ENCODE measurements at regions not wholly inside any gene's neighbourhood (a gene's known extent, or its start where the extent isn't known, plus 50 kb on each side); places are given as distances from the start of the nearest gene placed in this dataset.
"Not testable (repeated sequence)": the region's sequence is repeated elsewhere in the genome, so short reads cannot be mapped to it uniquely, and the experiment has no call there.

DNA sequence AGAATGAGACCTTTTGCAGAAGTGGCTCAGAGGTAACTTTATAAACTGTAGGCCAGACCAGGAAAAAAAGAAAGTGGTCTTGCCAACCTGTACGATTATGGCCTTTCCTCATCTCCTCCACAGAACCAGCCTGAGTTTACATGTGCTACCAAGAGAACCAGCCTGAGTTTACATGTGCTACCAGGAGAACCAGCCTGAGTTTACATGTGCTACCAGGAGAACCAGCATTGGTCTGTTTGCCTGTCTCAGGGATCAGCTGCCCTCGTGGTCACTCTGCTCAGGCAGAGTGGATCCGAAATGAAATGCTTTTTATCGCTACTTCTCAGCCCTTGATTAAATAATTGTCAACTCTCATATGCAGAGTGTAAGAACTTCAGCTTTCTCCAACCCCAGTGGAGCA, 209.9 kb downstream of the SUCLG1 start:
- Histone ChIP-seq H3K27me3 (replicated peaks; ENCODE audit: control insufficient read depth, insufficient read depth, low read length) (no peaks in the 10 kb centered on the region), H3K9me3 (ENCODE audit: control insufficient read depth, low read length) (no peaks in the 10 kb centered on the region), H3K9ac (ENCODE audit: low read length) (no peak overlapping the region), H3K36me3 (ENCODE audit: control insufficient read depth, insufficient read depth, low read length, severe bottlenecking) (no peaks in the 10 kb centered on the region), H3K4me1 (ENCODE audit: control insufficient read depth, insufficient read depth, low read length) (no peaks in the 10 kb centered on the region), H3K4me3 (ENCODE audit: low read length) (no peak overlapping the region)
- DNase-seq (ENCODE audit: low read depth): no peak

GRCh38 chr2:84247532-84247931, 211.5 kb downstream of the SUCLG1 start:
- no peak overlapping the region for H3K4me3 ChIP-seq (ENCODE audit: low read length)
- no peaks in the 10 kb centered on the region for H3K27me3 ChIP-seq (replicated peaks; ENCODE audit: control insufficient read depth, insufficient read depth, low read length)
- H3K4me1 ChIP-seq (ENCODE audit: control insufficient read depth, insufficient read depth, low read length): no peaks in the 10 kb centered on the region
- no peak for DNase-seq (ENCODE audit: low read depth)
- no peak overlapping the region for H3K9ac ChIP-seq (ENCODE audit: low read length)
- H3K36me3 ChIP-seq (ENCODE audit: control insufficient read depth, insufficient read depth, low read length, severe bottlenecking): no peaks in the 10 kb centered on the region
- no peaks in the 10 kb centered on the region for H3K9me3 ChIP-seq (ENCODE audit: control insufficient read depth, low read length)

DNA sequence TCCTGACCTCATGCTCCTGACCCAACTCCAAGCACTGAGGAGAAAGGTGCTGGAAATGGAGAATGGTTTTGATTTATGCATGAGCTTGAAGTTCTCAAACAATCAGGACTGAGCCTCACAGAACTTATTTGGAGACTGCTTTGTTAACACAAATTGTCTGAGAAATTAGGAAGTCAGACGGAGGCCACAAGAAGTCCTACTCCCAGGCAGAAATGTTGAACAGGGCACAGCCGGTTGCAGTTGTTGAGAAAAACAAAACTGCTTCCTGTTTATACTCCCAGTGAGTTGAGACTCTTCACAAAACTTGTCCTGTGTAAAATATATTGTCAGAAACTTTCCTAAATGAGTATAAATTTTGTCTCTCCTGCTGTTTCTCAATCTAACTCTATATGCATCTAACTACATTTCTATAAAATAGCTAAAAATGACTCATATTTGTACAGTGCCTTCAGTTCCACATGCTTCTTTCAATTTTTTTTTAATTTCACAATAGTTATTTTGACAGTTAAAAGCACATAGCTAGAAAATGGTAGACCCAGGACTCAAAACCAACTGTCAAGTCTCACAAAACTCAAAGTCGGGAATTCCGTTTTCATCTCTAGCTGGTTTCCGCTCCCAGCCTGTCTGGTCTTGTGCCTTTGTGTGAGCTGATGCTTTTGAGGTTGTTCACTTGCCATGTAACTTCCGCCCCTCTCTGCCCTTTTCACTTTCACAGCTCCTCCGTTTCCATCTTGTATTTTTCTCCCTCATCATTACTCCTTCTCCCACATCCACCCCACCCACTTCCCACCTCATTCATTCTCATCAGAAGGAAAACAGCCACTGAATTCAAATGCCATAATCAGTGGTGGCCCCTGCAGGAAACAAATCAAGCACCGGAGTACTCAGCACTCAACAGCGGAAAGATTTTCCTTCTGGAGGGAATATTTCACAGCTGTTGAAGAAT, 215.0 kb downstream of the SUCLG1 start:
- no peaks in the 10 kb centered on the region for H3K27me3 ChIP-seq (replicated peaks; ENCODE audit: control insufficient read depth, insufficient read depth, low read length)
- DNase-seq (ENCODE audit: low read depth): no peak
- no peak overlapping the region for H3K4me3 ChIP-seq (ENCODE audit: low read length)
- no peaks in the 10 kb centered on the region for H3K9me3 ChIP-seq (ENCODE audit: control insufficient read depth, low read length)
- no peak overlapping the region for H3K9ac ChIP-seq (ENCODE audit: low read length)
- H3K36me3 ChIP-seq (ENCODE audit: control insufficient read depth, insufficient read depth, low read length, severe bottlenecking): no peaks in the 10 kb centered on the region
- H3K4me1 ChIP-seq (ENCODE audit: control insufficient read depth, insufficient read depth, low read length): no peaks in the 10 kb centered on the region

DNA sequence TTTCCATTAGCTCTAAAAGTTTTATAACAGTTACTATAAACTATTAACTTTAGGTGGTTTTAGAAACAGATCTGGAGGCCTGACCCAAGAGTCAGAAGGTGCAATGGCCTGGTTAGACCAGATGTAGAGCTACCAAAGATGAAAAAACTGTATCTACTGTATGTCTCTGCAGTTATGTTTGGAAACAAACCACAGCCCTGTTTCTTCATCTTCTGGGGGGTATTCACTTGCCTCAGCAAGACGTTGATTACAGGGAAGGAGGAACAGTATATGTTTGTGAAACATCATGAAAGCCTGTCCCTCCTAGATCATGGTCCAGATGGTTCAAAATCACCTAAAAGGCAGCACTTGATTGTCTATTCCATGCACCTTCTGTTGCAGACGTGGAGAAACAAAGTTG, 220.2 kb downstream of the SUCLG1 start:
- no peak for DNase-seq (ENCODE audit: low read depth)
- Histone ChIP-seq H3K27me3 (replicated peaks; ENCODE audit: control insufficient read depth, insufficient read depth, low read length) (no peaks in the 10 kb centered on the region), H3K9me3 (ENCODE audit: control insufficient read depth, low read length) (no peaks in the 10 kb centered on the region), H3K9ac (ENCODE audit: low read length) (no peak overlapping the region), H3K4me3 (ENCODE audit: low read length) (no peak overlapping the region), H3K36me3 (ENCODE audit: control insufficient read depth, insufficient read depth, low read length, severe bottlenecking) (no peaks in the 10 kb centered on the region), H3K4me1 (ENCODE audit: control insufficient read depth, insufficient read depth, low read length) (no peaks in the 10 kb centered on the region)

DNA sequence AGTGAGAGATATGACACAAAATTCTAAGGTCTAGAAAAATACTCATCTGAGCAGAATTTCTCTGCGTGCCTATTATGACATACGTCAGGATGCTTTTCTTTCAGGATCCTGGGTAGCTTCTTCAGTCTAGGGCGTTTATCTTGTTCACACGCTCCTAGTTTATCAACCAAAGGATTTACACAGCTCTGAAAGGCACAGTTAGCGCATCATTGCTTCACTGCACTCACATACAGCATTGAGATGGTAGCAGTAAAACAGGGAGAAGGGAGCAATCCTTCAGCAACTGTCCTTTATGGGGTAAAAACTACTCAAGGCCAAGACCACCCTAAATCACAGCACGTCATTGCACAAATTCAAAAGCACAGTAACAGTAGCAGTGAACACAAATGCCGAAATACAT, 222.8 kb downstream of the SUCLG1 start:
- DNase-seq (ENCODE audit: low read depth): no peak
- Histone ChIP-seq H3K4me3 (ENCODE audit: low read length) (no peak overlapping the region), H3K9ac (ENCODE audit: low read length) (no peak overlapping the region)

DNA sequence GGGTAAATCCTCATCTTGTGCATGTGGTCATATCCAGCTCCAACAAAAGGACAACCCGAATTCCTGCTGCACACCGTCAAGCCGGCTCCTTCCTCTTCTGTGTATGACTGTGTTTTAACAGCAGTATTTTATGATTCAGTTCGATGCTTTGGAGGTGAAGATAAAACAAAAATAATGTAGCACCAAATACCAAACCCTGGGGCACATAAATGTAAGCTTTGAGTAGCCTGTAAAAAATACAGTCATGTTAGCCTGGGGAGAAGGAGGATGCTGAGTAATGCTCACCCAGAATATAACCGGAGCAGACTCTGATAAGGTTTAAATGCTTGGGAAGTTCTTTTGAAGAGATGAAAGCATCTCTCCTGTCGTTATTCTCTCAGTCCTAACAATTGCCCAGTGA, 225.0 kb downstream of the SUCLG1 start:
- Histone ChIP-seq H3K9me3 (ENCODE audit: control insufficient read depth, low read length) (no peaks in the 10 kb centered on the region), H3K36me3 (ENCODE audit: control insufficient read depth, insufficient read depth, low read length, severe bottlenecking) (no peaks in the 10 kb centered on the region), H3K9ac (ENCODE audit: low read length) (no peak overlapping the region), H3K4me3 (ENCODE audit: low read length) (no peak overlapping the region), H3K4me1 (ENCODE audit: control insufficient read depth, insufficient read depth, low read length) (no peaks in the 10 kb centered on the region), H3K27me3 (replicated peaks; ENCODE audit: control insufficient read depth, insufficient read depth, low read length) (no peaks in the 10 kb centered on the region)
- no peak for DNase-seq (ENCODE audit: low read depth)

More for the DNA sequence above, 222.8 kb downstream of the SUCLG1 start:
- no peaks in the 10 kb centered on the region for H3K27me3 ChIP-seq (replicated peaks; ENCODE audit: control insufficient read depth, insufficient read depth, low read length)
- H3K36me3 ChIP-seq (ENCODE audit: control insufficient read depth, insufficient read depth, low read length, severe bottlenecking): no peaks in the 10 kb centered on the region
- H3K4me1 ChIP-seq (ENCODE audit: control insufficient read depth, insufficient read depth, low read length): no peaks in the 10 kb centered on the region
- H3K9me3 ChIP-seq (ENCODE audit: control insufficient read depth, low read length): no peaks in the 10 kb centered on the region

- no peak overlapping the region for H3K4me3 ChIP-seq (ENCODE audit: low read length)
- no peaks in the 10 kb centered on the region for H3K9me3 ChIP-seq (ENCODE audit: control insufficient read depth, low read length)
- no peaks in the 10 kb centered on the region for H3K27me3 ChIP-seq (replicated peaks; ENCODE audit: control insufficient read depth, insufficient read depth, low read length)
- no peaks in the 10 kb centered on the region for H3K4me1 ChIP-seq (ENCODE audit: control insufficient read depth, insufficient read depth, low read length)
- H3K9ac ChIP-seq (ENCODE audit: low read length): no peak overlapping the region
- no peaks in the 10 kb centered on the region for H3K36me3 ChIP-seq (ENCODE audit: control insufficient read depth, insufficient read depth, low read length, severe bottlenecking)
- no peak for DNase-seq (ENCODE audit: low read depth)
Measured at GRCh38 chr2:84231478-84231877, 227.6 kb downstream of the SUCLG1 start.

GRCh38 chr2:84224121-84224520, 235.0 kb downstream of the SUCLG1 start:
- no peaks in the 10 kb centered on the region for H3K27me3 ChIP-seq (replicated peaks; ENCODE audit: control insufficient read depth, insufficient read depth, low read length)
- H3K4me1 ChIP-seq (ENCODE audit: control insufficient read depth, insufficient read depth, low read length): no peaks in the 10 kb centered on the region
- no peak overlapping the region for H3K4me3 ChIP-seq (ENCODE audit: low read length)
- no peak for DNase-seq (ENCODE audit: low read depth)
- H3K9me3 ChIP-seq (ENCODE audit: control insufficient read depth, low read length): no peaks in the 10 kb centered on the region
- no peaks in the 10 kb centered on the region for H3K36me3 ChIP-seq (ENCODE audit: control insufficient read depth, insufficient read depth, low read length, severe bottlenecking)
- H3K9ac ChIP-seq (ENCODE audit: low read length): no peak overlapping the region

DNA sequence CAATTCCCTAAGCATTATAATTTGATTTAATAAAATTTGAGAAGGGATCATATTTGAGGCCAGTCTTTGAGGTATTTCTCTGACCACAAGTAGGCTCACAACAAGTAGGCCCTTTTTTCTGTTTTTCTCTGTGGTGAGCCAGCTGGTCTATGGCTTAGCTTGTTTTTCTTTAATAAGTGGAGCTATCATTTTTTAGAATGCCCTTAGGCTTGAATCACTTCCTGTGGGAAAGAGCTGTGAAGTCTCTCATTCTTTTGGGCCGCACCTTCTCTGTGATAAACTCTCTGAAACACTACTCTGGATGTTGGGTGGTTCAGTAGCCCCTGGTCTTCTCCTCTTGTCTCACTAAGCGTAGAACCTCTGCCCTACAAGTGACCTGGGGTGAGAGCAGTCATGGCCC, 235.9 kb downstream of the SUCLG1 start:
- no peak overlapping the region for H3K4me3 ChIP-seq (ENCODE audit: low read length)
- no peaks in the 10 kb centered on the region for H3K36me3 ChIP-seq (ENCODE audit: control insufficient read depth, insufficient read depth, low read length, severe bottlenecking)
- no peaks in the 10 kb centered on the region for H3K9me3 ChIP-seq (ENCODE audit: control insufficient read depth, low read length)
- peak; percentile 22 for DNase-seq (ENCODE audit: low read depth)
- H3K27me3 ChIP-seq (replicated peaks; ENCODE audit: control insufficient read depth, insufficient read depth, low read length): no peaks in the 10 kb centered on the region
- H3K9ac ChIP-seq (ENCODE audit: low read length): no peak overlapping the region
- no peaks in the 10 kb centered on the region for H3K4me1 ChIP-seq (ENCODE audit: control insufficient read depth, insufficient read depth, low read length)

GRCh38 chr2:84221102-84221501, 238.0 kb downstream of the SUCLG1 start:
- H3K4me3 ChIP-seq (ENCODE audit: low read length); H3K27me3 ChIP-seq (replicated peaks; ENCODE audit: control insufficient read depth, insufficient read depth, low read length); H3K4me1 ChIP-seq (ENCODE audit: control insufficient read depth, insufficient read depth, low read length); H3K9ac ChIP-seq (ENCODE audit: low read length); DNase-seq (ENCODE audit: low read depth); H3K36me3 ChIP-seq (ENCODE audit: control insufficient read depth, insufficient read depth, low read length, severe bottlenecking); H3K9me3 ChIP-seq (ENCODE audit: control insufficient read depth, low read length): not testable (repeated sequence)

DNA sequence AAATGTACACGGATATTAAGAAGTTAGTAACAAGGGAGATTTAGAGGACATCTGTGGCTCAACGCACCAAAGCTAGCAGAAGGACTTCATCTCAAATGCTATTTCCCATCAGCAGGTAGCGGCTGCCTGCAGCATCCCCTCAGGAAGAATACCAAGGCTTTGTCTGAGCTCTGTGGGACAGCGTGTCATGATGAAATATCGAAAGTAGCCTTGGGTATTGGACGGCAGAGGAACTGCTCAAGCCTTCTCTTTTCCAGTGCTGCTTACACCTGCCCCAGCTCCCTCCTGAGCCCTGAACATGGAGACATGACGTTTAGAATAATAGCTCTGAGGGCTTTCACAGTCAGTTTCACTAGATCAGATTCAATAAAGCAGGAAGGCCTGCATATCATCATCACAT, 241.6 kb downstream of the SUCLG1 start:
- Histone ChIP-seq H3K9me3 (ENCODE audit: control insufficient read depth, low read length) (no peaks in the 10 kb centered on the region), H3K9ac (ENCODE audit: low read length) (no peak overlapping the region), H3K4me3 (ENCODE audit: low read length) (no peak overlapping the region), H3K27me3 (replicated peaks; ENCODE audit: control insufficient read depth, insufficient read depth, low read length) (no peaks in the 10 kb centered on the region), H3K4me1 (ENCODE audit: control insufficient read depth, insufficient read depth, low read length) (no peaks in the 10 kb centered on the region), H3K36me3 (ENCODE audit: control insufficient read depth, insufficient read depth, low read length, severe bottlenecking) (no peaks in the 10 kb centered on the region)
- no peak for DNase-seq (ENCODE audit: low read depth)

- Histone ChIP-seq H3K9me3 (ENCODE audit: control insufficient read depth, low read length) (no peaks in the 10 kb centered on the region), H3K4me1 (ENCODE audit: control insufficient read depth, insufficient read depth, low read length) (no peaks in the 10 kb centered on the region), H3K27me3 (replicated peaks; ENCODE audit: control insufficient read depth, insufficient read depth, low read length) (no peaks in the 10 kb centered on the region), H3K36me3 (ENCODE audit: control insufficient read depth, insufficient read depth, low read length, severe bottlenecking) (no peaks in the 10 kb centered on the region), H3K4me3 (ENCODE audit: low read length) (no peak overlapping the region), H3K9ac (ENCODE audit: low read length) (no peak overlapping the region)
- DNase-seq (ENCODE audit: low read depth): no peak
Measured at GRCh38 chr2:84214455-84214854, 244.6 kb downstream of the SUCLG1 start.
